ENCODE measurements at regions not wholly inside any gene's neighbourhood (a gene's known extent, or its start where the extent isn't known, plus 50 kb on each side); places are given as distances from the start of the nearest gene placed in this dataset.

DNA sequence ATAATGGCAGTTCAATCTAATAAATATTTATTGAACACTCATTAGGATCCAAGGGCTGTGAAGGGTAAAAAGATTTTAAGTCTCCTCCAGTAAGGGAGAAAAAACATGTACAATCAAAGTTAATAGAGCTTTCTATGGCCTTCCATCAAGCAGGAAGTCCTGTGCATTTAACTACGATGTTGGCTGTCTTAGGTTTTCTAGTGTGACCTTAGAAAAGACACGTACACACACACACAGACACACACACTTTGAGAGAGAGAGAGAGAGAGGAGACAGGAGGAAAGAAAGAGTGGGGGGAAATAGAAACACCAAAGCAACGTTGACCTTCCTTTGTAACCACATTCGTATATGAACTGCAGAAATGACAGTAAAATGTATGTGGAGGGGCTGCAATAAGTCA, 126.1 kb upstream of the TMC3 start:
- TF ChIP-seq GATA2 (IDR thresholded peaks at IDR 0.05; ENCODE audit: low read depth, low read length), result no peak
- TF ChIP-seq GATA3 (IDR thresholded peaks at IDR 0.05; ENCODE audit: low read depth, low read length), result no peak

Measured in SH-SY5Y (cell line).